HG03095 (cell line): ENCODE measurements at regions not wholly inside any gene's neighbourhood (a gene's known extent, or its start where the extent isn't known, plus 50 kb on each side); places are given as distances from the start of the nearest gene placed in this dataset.
"Not testable (repeated sequence)": the region's sequence is repeated elsewhere in the genome, so short reads cannot be mapped to it uniquely, and the experiment has no call there.

ENCODE experiments used
- ATAC-seq: cut with Tn5 transposase; IDR thresholded peaks from one replicate; pipeline ENCODE4 v1.9.1; 2021; ENCODE audit warnings: moderate library complexity; ENCODE audit not compliant: unreplicated experiment

DNA sequence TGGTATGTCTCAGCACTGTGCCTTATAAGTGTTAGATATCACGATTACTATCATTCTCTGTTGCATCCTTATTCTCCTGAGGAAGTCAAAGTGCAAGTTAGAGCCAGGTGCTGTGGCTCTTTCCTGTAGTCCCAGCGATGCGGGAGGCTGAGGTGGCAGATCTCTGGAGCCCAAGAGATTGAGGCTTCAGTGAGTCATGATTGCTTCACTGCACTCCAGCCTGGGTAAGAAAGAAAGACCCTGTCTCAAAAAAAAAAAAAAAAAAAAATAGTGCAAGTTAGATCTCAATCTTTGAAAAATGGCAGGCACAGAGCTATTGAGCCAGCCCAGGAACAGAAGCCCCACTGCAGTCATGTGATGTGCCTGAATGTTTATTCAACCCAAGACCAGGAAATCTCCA is 147.8 kb upstream of the POGK start:
- ATAC-seq = no peak

DNA sequence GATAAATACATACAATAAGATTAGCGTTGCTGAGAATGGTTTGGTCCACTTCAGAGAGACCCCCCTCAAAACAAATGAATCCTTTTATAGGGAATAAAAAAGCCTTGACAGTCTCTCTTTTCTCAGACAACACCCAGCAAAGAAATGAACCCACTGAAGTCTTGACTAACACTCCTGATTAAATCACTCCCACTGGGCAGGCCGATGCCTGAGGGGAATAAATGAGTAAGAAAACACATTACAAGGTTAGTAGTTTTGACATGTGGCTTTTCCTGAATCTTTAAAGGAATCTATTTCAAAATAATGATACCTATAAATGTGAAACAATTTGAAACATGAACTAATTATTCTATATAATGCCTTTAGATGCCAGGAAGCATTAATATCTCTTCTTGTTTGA is 146.9 kb upstream of the POGK start:
- no peak for ATAC-seq

DNA sequence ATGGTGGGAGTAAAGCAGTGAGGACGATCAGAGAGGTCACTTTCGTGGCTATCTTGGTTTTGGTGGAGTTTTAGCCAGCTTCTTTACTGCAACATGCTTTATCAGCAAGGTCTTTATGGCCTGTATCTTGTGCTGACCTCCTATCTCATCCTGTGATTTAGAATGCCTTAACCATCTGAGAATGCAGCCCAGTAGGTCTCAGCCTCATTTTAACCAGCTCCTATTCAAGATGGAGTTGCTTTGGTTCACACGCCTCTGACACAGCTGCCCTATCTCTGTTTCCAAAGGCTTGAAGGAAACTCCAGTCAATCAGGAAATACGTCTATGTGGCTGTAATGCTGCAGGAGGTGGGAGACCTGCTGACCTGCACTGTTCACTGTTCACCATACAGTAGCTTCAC is 146.1 kb upstream of the POGK start:
- no peak for ATAC-seq

DNA sequence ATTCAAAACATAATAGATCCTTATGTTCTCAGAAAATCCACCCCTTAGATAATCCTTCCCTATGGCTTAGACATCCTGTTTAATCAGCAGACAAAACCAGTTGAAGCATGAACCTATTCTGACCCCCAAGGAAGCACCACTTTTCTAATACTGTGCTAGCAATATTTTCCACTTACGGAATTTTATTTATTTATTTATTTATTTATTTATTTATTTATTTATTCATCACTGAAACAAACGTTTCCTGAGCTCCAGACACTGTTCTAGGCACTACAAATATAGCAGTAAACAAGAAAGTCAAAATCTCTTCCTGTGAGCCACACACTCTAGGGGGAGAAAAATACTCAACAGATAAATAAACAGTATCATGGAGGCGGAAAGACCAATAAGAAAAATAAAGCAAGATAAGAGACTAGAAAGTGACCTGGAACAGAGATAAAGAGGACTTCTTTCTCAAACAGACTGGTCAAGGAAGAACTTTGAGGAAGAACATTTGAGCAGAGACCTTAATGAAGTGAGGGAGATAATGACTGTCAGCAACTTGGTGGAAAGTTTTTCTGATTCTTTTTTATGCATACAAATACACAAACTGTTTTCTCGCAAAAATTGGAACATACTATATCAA is 145.5 kb upstream of the POGK start:
- no peak for ATAC-seq

- ATAC-seq = no peak
Observed at GRCh38 chr1:166695115-166695514, 144.2 kb upstream of the POGK start.

- ATAC-seq = not testable (repeated sequence)
Observed at GRCh38 chr1:166695834-166696233, 143.4 kb upstream of the POGK start.

- no peak for ATAC-seq
Observed at GRCh38 chr1:166698771-166699170, 140.5 kb upstream of the POGK start.

DNA sequence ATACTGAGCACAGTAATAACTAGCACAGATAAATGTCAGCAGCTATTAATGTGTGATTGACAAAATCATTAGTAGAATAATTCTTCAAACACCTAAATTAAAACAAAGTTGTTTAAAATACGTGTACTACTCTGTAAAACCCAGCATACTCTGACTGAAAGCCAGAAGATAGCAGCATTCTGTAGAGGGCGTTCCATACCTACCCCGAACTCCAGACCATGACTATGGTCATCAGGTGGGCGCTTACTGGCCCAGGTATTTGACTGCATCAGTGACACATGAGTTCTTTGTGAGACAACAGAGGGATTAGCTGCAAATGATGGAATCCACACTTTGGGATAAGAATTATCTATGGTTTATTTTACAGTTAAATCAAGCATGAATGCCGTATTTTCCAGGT is 139.7 kb upstream of the POGK start:
- ATAC-seq = no peak

- no peak for ATAC-seq
Observed at GRCh38 chr1:166700696-166701095, 138.6 kb upstream of the POGK start.

- ATAC-seq = no peak
Observed at GRCh38 chr1:166701603-166702100, 137.6 kb upstream of the POGK start.

DNA sequence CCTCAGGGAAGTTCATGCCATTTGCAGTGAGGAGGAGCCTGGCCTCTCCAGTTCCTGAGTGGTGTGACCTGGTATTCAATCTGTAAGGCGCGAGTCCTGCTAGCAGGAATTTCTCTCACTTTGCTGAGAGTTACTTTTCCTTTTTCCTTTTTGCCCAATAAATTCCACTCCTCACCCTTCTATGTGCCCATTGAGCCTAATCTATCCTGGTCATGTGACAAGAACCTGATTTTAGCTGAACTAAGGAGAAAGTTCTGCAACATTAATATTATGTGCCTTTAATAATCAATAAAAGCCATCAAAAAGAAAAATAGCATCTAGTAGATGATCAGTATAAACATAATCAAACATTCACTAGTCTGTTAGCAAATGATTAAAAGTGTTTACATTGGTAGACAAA is 136.1 kb upstream of the POGK start:
- ATAC-seq = no peak

DNA sequence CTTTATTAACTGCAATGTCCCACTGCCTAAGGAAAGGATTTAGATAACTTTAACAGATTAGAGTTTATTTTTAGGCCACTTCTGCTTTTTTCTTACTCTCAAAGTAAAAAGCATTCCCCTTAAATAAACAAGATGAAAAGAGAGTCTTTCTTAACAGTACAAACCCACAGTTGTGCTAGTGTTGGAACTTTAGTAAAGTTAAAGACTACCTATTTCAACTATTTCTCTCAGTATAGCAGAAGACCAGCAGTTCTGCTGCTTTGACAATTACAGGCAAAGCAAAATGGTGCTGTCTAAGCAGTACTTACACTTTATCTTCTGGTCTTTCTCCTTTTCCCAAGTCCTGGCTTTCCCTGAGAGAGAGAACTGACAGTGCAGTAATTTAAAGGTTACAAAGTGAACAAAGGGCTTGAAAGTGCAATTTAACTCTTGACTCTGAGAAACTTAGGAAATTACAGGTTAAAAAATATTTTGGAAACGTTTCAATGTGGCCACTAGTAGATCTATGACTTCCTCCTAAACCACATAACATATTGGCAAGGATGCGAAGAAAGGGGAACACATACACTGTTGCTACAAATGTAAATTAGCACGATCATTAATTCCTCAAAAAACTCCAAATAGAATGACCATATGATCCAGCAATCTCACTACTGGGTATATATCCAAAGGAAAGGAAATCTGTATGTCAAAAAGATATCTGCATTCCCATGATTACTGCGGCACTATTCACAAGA is 135.4 kb upstream of the POGK start:
- ATAC-seq = no peak

GRCh38 chr1:166705376-166706289 is 133.6 kb upstream of the POGK start:
- no peak for ATAC-seq

DNA sequence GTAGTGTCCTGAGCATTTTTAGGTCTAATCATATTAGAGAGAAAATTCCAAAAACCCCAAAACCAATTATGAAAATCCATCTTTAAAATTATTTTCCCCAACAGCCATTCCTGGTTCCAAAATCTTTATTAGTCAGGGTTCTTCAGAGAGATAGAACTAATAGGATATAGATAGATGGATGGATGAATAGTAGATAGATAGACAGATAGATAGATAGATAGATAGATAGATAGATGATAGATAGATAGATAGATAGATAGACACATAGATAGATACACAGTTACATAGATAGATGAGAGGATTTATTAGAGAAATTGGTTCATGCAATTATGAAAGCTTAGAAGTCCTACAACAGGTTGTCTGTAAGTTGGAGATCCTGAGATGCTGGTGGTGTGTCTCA is 122.7 kb upstream of the POGK start:
- no peak for ATAC-seq

GRCh38 chr1:166721145-166721544 is 118.1 kb upstream of the POGK start:
- no peak for ATAC-seq

DNA sequence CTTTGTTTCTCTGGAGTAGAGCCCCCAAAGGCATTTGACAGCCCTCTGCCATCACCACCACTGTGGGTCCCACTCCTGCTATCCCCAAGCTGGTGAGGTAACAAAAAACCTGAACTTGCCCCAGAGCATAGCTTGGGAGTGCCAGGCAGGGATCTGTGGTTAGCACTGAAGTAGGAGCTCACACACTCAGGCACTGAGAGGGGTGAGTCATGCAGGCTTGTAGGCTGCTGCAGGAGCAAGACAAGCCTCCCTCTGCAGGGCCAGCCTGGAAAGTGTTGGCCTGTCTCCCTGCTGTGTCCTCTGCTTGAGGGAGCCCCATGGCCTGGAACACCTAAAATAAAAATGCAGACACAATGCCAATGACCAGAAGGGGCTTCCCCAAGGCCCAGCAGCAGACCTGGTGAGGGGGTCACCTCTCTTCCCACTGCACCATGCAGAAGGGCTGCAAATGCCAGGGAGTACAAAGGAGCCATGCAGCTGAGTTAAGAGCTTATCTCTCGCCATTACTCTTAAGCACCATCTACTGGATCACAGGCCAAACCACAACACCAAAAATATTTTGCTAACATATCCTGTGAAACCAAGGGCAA is 108.9 kb upstream of the POGK start:
- no peak for ATAC-seq

DNA sequence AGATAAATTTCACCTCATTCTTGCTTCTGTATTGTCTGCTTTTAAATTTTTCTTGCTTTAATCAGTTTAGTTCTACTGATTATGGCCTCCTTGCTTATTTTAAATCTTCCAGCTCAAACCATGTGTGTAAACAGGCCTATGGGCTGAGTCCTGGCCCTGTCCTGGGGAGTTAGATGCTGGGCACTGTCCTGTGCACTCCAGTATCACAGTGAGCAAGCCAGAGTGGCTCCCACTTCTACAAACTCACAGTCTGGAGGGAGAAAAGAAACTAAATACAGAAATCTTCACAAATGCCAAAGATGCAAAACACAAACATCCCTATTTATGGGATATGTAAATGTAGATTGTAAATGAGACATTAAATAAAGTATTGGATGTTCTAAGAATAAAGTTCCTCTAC is 101.1 kb upstream of the POGK start:
- no peak for ATAC-seq

DNA sequence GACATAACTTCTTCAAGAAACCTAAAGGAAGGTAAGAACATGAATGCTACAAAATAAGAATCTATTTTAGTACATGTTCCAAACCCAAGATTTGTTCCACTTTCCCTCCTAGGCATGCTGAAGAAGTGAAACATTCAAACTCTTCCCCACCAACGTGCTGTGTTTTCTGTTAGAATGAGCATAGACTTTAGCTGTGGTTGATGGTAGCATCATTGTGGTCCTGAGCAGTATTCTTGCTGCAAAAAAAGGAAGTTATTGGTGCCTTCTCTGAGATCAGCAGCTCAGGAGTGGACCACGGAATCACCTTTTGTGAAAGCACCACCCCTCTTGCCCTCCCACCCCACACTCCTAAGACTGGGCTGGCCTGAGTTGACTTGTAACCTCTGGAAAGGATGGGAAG is 100.4 kb upstream of the POGK start:
- ATAC-seq = no peak

DNA sequence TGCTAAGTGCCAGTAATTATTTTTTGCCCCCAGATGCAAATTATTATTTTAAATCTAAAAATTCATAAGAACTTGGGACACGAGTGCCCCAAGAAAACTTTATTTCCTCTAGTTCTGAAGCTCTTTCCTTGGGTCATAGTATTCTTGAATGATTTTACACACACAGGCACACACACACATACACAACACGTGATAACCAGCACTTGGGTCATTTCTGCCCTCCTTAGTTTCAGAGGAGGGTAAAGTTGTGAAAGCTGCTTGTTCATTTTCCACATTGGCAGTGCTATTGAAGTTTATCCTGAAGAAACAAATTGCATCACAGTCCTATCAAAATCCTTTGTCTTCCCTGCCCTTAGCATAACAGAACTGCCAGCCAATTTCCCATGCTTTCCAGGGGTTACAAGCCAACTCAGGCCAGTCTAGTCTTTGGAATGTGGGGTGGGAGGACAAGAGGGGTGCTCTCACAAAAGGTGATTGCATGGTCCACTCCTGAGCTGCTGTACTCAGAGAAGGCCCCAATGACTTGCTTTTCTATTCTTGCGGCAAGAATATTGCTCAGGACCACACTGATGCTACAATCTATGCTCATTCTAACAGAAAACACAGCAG is 98.5 kb upstream of the POGK start:
- ATAC-seq = no peak

- no peak for ATAC-seq
Observed at GRCh38 chr1:166763318-166763717, 76.0 kb upstream of the POGK start.

DNA sequence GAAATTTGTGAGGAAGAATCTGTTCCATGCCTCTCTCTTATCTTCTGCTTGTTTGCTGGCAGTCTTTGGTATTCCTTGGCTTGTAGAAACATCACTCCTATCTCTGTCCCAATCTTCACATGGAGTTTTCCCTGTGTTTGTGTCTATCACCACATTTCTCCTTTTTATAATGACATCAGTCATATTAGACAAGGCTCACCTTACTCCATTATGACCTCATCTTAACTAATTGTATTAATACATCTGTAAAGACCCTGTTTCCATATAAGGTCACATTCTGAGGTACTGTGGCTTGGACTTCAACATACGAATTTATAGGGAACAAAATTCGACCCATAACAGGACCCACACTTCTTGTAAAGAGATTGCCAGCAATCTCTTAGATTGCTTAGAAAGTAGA is 72.3 kb upstream of the POGK start:
- no peak for ATAC-seq
